ENCODE measurements at regions not wholly inside any gene's neighbourhood (a gene's known extent, or its start where the extent isn't known, plus 50 kb on each side); places are given as distances from the start of the nearest gene placed in this dataset.

DNA sequence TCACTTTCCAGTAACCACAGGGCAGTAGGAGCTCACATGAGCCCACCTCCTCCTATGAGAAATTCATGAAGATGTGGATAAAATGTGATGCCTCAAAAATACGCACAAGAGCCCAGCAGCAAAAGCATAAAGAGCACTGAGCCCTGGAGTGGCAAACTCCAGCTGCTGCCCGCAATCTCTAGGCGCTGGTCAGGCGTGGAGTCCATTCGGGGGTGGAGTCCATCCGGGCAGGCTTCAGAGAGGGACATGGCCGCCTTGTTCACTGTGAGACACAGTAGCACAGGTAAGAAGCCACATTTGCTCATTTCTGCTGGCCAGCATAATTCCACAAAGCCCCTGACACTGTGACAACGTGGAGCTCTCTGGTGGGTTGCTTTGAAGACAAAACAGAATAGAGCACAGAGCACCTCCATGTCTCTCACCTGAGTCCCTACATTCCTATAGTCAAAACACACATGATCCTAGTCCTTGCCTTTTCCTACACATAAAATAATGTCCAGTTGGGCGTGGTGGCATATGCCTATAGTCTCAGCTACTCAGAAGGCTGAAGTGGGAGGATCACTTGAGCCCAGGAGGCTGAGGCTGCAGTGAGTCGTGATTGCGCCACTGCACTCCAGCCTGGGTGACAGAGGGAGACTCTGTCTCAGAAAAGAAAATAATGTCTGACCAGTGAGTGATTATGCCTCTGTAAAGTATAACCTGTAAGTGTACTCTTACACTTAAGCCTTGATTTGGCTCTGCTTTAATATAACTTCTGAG lies 365.2 kb downstream of the GADD45G start:
- in situ Hi-C loops (cut with MboI) = no loop called here
- ChIA-PET CTCF (no interaction called here), RAD21 (ENCODE audit: unreplicated experiment) (no interaction called here), POLR2A (no interaction called here), SMC1A (ENCODE audit: uncharacterized antibody, unreplicated experiment) (no interaction called here)
- no peak overlapping the region for H3K4me2 ChIP-seq (ENCODE audit: control insufficient read depth, insufficient read depth)
- no peaks in the 10 kb centered on the region for H3K79me2 ChIP-seq (ENCODE audit: control insufficient read depth, insufficient read depth, low read length)
- H2AFZ ChIP-seq (ENCODE audit: control insufficient read depth, low read depth, low read length) = no peak overlapping the region
- FAIRE-seq (no peak), ATAC-seq (no peak), DNase-seq (ENCODE audit: low read depth, low spot score) (no peak)
- WGBS (ENCODE audit: insufficient coverage, insufficient replicate concordance, low lambda C conversion rate, missing lambda C conversion rate) = 45% methylated on average over 11 of the region's 11 CpGs
- no peaks in the 10 kb centered on the region for H3K9me3 ChIP-seq (replicated peaks; ENCODE audit: control insufficient read depth, insufficient read depth, low read length)
- H3K27ac ChIP-seq (ENCODE audit: control insufficient read depth, insufficient read depth) = no peak overlapping the region
- BruUV-seq (replicated peaks) = no TSS peak
- intact Hi-C loops (cut with micrococcal nuclease; ENCODE audit: unreplicated experiment) = no loop called here
- H3K9ac ChIP-seq (ENCODE audit: control insufficient read depth, insufficient read depth, low read length) = no peak overlapping the region
- H4K20me1 ChIP-seq (ENCODE audit: control insufficient read depth, insufficient read depth) = no peaks in the 10 kb centered on the region
- H3K4me3 ChIP-seq = no peak overlapping the region
- H3K27me3 ChIP-seq (replicated peaks in 1 of 2; ENCODE audit: control insufficient read depth in 2 of 2, insufficient read depth in 2 of 2, low read length in 1 of 2) = peaks cover 0 to 1% of the 10 kb centered on the region in 2 experiments; a peak in 1 of 4 replicates
- H3K4me1 ChIP-seq (ENCODE audit: control insufficient read depth, insufficient read depth, low read length) = no peaks in the 10 kb centered on the region
- H3K36me3 ChIP-seq (ENCODE audit: control insufficient read depth in 2 of 2, insufficient read depth in 2 of 2, low read length in 1 of 2) = no peaks in the 10 kb centered on the region
- no peak for TF ChIP-seq SRF (IDR thresholded peaks at IDR 0.05; ENCODE audit: low read depth in 2 of 2, low read length in 2 of 2)
- no peak for TF ChIP-seq E2F4 (IDR thresholded peaks at IDR 0.05; ENCODE audit: low read depth, low read length)
- TF ChIP-seq USF2 (IDR thresholded peaks at IDR 0.05; ENCODE audit: borderline replicate concordance, low read depth, low read length) = no peak
- no peak for TF ChIP-seq IKZF2 (IDR thresholded peaks at IDR 0.05)
- TF ChIP-seq NKRF (conservative IDR thresholded peaks at IDR 0.05) = no peak
- TF ChIP-seq, protein P1, sequence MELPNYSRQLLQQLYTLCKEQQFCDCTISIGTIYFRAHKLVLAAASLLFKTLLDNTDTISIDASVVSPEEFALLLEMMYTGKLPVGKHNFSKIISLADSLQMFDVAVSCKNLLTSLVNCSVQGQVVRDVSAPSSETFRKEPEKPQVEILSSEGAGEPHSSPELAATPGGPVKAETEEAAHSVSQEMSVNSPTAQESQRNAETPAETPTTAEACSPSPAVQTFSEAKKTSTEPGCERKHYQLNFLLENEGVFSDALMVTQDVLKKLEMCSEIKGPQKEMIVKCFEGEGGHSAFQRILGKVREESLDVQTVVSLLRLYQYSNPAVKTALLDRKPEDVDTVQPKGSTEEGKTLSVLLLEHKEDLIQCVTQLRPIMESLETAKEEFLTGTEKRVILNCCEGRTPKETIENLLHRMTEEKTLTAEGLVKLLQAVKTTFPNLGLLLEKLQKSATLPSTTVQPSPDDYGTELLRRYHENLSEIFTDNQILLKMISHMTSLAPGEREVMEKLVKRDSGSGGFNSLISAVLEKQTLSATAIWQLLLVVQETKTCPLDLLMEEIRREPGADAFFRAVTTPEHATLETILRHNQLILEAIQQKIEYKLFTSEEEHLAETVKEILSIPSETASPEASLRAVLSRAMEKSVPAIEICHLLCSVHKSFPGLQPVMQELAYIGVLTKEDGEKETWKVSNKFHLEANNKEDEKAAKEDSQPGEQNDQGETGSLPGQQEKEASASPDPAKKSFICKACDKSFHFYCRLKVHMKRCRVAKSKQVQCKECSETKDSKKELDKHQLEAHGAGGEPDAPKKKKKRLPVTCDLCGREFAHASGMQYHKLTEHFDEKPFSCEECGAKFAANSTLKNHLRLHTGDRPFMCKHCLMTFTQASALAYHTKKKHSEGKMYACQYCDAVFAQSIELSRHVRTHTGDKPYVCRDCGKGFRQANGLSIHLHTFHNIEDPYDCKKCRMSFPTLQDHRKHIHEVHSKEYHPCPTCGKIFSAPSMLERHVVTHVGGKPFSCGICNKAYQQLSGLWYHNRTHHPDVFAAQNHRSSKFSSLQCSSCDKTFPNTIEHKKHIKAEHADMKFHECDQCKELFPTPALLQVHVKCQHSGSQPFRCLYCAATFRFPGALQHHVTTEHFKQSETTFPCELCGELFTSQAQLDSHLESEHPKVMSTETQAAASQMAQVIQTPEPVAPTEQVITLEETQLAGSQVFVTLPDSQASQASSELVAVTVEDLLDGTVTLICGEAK (IDR thresholded peaks at IDR 0.05; ENCODE audit: borderline replicate concordance) = no peak
- no peak for TF ChIP-seq IRF3 (IDR thresholded peaks at IDR 0.05)
- TF ChIP-seq SMARCA5 (IDR thresholded peaks at IDR 0.05) = no peak
- no peak for TF ChIP-seq RAD21 (IDR thresholded peaks at IDR 0.05; ENCODE audit: insufficient read depth, low read depth, low read length)
- no peak for TF ChIP-seq SMC3 (IDR thresholded peaks at IDR 0.05; ENCODE audit: borderline replicate concordance, low read length)
- TF ChIP-seq, protein P2, sequence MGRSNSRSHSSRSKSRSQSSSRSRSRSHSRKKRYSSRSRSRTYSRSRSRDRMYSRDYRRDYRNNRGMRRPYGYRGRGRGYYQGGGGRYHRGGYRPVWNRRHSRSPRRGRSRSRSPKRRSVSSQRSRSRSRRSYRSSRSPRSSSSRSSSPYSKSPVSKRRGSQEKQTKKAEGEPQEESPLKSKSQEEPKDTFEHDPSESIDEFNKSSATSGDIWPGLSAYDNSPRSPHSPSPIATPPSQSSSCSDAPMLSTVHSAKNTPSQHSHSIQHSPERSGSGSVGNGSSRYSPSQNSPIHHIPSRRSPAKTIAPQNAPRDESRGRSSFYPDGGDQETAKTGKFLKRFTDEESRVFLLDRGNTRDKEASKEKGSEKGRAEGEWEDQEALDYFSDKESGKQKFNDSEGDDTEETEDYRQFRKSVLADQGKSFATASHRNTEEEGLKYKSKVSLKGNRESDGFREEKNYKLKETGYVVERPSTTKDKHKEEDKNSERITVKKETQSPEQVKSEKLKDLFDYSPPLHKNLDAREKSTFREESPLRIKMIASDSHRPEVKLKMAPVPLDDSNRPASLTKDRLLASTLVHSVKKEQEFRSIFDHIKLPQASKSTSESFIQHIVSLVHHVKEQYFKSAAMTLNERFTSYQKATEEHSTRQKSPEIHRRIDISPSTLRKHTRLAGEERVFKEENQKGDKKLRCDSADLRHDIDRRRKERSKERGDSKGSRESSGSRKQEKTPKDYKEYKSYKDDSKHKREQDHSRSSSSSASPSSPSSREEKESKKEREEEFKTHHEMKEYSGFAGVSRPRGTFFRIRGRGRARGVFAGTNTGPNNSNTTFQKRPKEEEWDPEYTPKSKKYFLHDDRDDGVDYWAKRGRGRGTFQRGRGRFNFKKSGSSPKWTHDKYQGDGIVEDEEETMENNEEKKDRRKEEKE (IDR thresholded peaks at IDR 0.05) = no peak
